Heart left ventricle (tissue), 16 donors: ENCODE measurements at regions not wholly inside any gene's neighbourhood (a gene's known extent, or its start where the extent isn't known, plus 50 kb on each side); places are given as distances from the start of the nearest gene placed in this dataset.

Experiments used
- ATAC-seq, 4 donors: fragments of 200-7000 bp; cut with Tn5 transposase; one replicate each; pipeline ENCODE4 v1.9.1; 2020 to 2022; ENCODE audit warnings: moderate library complexity in 4 of 4, mild to moderate bottlenecking in 3 of 4, moderate number of reproducible peaks in 1 of 4
- DNase-seq, 5 donors: peaks; one replicate each; pipeline ENCODE4 v3.0.0-alpha.2; 2020
- H3K27ac ChIP-seq, 12 donors: fragments of 200-600 bp; sonication (generic) in 4 of 12; one replicate each; pipeline versions ENCODE4 v1.5.0 to v1.8.0; 2016 to 2022; ENCODE audit warnings: mild to moderate bottlenecking in 2 of 12
- H3K27me3 ChIP-seq, 9 donors: fragments of 200-600 bp; sonication (generic) in 2 of 9; one replicate each; pipeline versions ENCODE4 v1.5.1 to v1.8.0; 2016 to 2022; ENCODE audit warnings: mild to moderate bottlenecking in 3 of 9
- H3K36me3 ChIP-seq, 9 donors: fragments of 200-600 bp; sonication (generic) in 2 of 9; one replicate each; pipeline versions ENCODE4 v1.5.0 to v1.8.0; 2018 to 2022; ENCODE audit warnings: mild to moderate bottlenecking in 2 of 9
- H3K4me1 ChIP-seq, 12 donors: fragments of 200-600 bp; sonication (generic) in 4 of 12; one replicate each; pipeline versions ENCODE4 v1.5.0 to v1.8.0; 2016 to 2022; ENCODE audit warnings: mild to moderate bottlenecking in 3 of 12
- H3K4me3 ChIP-seq, 12 donors: fragments of 200-600 bp; sonication (generic) in 4 of 12; one replicate each; pipeline versions ENCODE4 v1.5.0 to v1.8.0; 2017 to 2022; ENCODE audit warnings: mild to moderate bottlenecking in 9 of 12, moderate library complexity in 4 of 12
- H3K9me3 ChIP-seq, 12 donors: fragments of 200-600 bp; sonication (generic) in 4 of 12; one replicate each; pipeline versions ENCODE4 v1.5.0 to v1.8.0; 2016 to 2022; ENCODE audit warnings: mild to moderate bottlenecking in 1 of 12
- CTCF ChIP-seq, 12 donors: fragments of 200-600 bp; sonication (generic) in 4 of 12; IDR thresholded peaks; one replicate each; pipeline versions ENCODE4 v1.5.0 to v1.8.0; 2018 to 2022; ENCODE audit warnings: antibody characterized with exemption in 12 of 12, mild to moderate bottlenecking in 5 of 12
- POLR2A ChIP-seq, 2 donors: fragments of 450-650 bp; IDR thresholded peaks; one replicate each; pipeline ENCODE4 v1.6.1; 2017; ENCODE audit warnings: antibody characterized with exemption in 2 of 2, mild to moderate bottlenecking in 2 of 2, moderate library complexity in 2 of 2
- WGBS, 4 donors: extraction: QIAGEN DNeasy Blood & Tissue Kit in 2 of 4; methylation state at CpG; one replicate each; pipeline versions ENCODE4 v1.1.5 to v1.1.7; 2013 to 2018; 5-methylcytosine and 5-hydroxymethylcytosine counted together
- intact Hi-C, 10 donors: fragments of 100-400 bp; cut with DNase I; formaldehyde crosslinking; loops; one replicate each; pipeline versions ENCODE4 v1.11.1 to v1.14.2; 2022
- donor health status: ischemic (EF 13 %, LVEDD 7.1; RV severe dilation, severe dysfunction).
- donor health status: healthy with polysubstance abuse.
- donor health status: DM: no; HTN: yes; CAD: no.
- donor health status: DM: no; HTN: no; CAD: no.
- donor health status: ischemic (EF 25% LVEDD 6.9; RV normal size, moderate dysfunction).
- donor health status: ischemic (EF 25% LVEDD 5.7; RV mildly dilated, moderate dysfunction).
- donor health status: healthy.
- donor health status: DM: yes; HTN: yes; CAD: no.
- donor health status: ischemic (EF 35%, LVEDD 5.7; RV mildly dilated, moderate dysfunction).
- donor health status: nonischemic (EF 11% LVEDD 7.7; RV severe dilation, severe dysfunction).
- donor health status: DM: yes; HTN: yes; CAD: no.
- donor health status: PGD.
- donor health status: ischemic (EF 29% LVEDD 5.4; RV normal size, mild dysfunction).
- donor health status: nonischemic (EF 23%, LVEDD 6.1; RV moderate dilation, normal function).

GRCh38 chr9:78578072-78578471 is 281.1 kb downstream of the PSAT1 start:
- Histone ChIP-seq H3K9me3 (no peaks in the 10 kb centered on the region), H3K27me3 (no peaks in the 10 kb centered on the region), H3K27ac (no peak overlapping the region), H3K4me3 (no peak overlapping the region), H3K36me3 (no peaks in the 10 kb centered on the region), H3K4me1 (no peaks in the 10 kb centered on the region)
- TF ChIP-seq CTCF (IDR thresholded peaks at IDR 0.05) (no peak), POLR2A (IDR thresholded peaks at IDR 0.05) (no peak)
- 72 to 81% (median 77%) methylated on average over 5 of the region's 5 CpGs for WGBS, 4 donors
- DNase-seq (no peak), ATAC-seq (no peak)
- intact Hi-C loops, result no loop called here

- Histone ChIP-seq H3K27me3 (peaks cover 0 to 3% (median 0%) of the 10 kb centered on the region in 9 donors), H3K36me3 (no peaks in the 10 kb centered on the region), H3K4me1 (no peaks in the 10 kb centered on the region), H3K27ac (no peak overlapping the region), H3K9me3 (peaks cover 0 to 22% (median 0%) of the 10 kb centered on the region in 12 donors), H3K4me3 (no peak overlapping the region)
- DNase-seq (no peak), ATAC-seq (no peak)
- no peak for TF ChIP-seq CTCF (IDR thresholded peaks at IDR 0.05)
- TF ChIP-seq POLR2A (IDR thresholded peaks at IDR 0.05), result no peak
- intact Hi-C loops, result no loop called here
- WGBS, 4 donors, result 75 to 88% (median 77%) methylated on average over 5 of the region's 5 CpGs
Measured at GRCh38 chr9:78582821-78583220, 285.9 kb downstream of the PSAT1 start.

GRCh38 chr9:78584589-78584988 is 287.7 kb downstream of the PSAT1 start:
- ATAC-seq, result no peak

DNA sequence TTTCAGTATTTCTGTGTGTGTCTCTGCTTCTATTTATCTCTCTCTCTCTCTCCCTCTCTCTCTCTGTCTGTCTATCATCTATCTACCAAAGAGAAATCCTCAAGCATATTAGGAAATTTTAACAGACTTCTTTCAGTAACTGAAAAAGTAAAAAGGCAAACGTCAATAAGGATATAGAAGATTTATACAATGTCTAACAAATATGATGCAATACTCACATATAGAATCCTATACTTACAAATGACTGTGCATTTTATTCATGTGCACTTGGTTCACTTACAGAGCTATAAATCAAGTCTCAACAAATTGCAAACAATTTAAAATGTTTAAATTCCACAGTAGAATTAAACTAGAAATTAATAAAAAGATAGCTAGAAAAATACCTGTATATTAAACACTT is 289.0 kb downstream of the PSAT1 start:
- WGBS, 4 donors, result 79 to 88% (median 82%) methylated on average over 1 of the region's 1 CpG
- no peaks in the 10 kb centered on the region for H3K4me1 ChIP-seq
- intact Hi-C loops, result no loop called here
- no peak overlapping the region for H3K4me3 ChIP-seq
- TF ChIP-seq CTCF (IDR thresholded peaks at IDR 0.05) (no peak), POLR2A (IDR thresholded peaks at IDR 0.05) (no peak)
- H3K9me3 ChIP-seq, result peaks cover 0 to 22% (median 0%) of the 10 kb centered on the region in 12 donors
- H3K36me3 ChIP-seq, result no peaks in the 10 kb centered on the region
- no peak for ATAC-seq
- H3K27me3 ChIP-seq, result peaks cover 0 to 3% (median 0%) of the 10 kb centered on the region in 9 donors
- DNase-seq, result no peak
- no peak overlapping the region for H3K27ac ChIP-seq

More at GRCh38 chr9:78584589-78584988, 287.7 kb downstream of the PSAT1 start:
- 82 to 89% (median 87%) methylated on average over 1 of the region's 1 CpG for WGBS, 4 donors
- no peaks in the 10 kb centered on the region for H3K4me1 ChIP-seq
- no peak overlapping the region for H3K27ac ChIP-seq
- H3K27me3 ChIP-seq, result peaks cover 0 to 3% (median 0%) of the 10 kb centered on the region in 9 donors
- no peak for TF ChIP-seq CTCF (IDR thresholded peaks at IDR 0.05)
- TF ChIP-seq POLR2A (IDR thresholded peaks at IDR 0.05), result no peak
- peaks cover 0 to 22% (median 0%) of the 10 kb centered on the region in 12 donors for H3K9me3 ChIP-seq
- no peaks in the 10 kb centered on the region for H3K36me3 ChIP-seq
- H3K4me3 ChIP-seq, result no peak overlapping the region
- intact Hi-C loops, result no loop called here
- no peak for DNase-seq
